ENCODE measurements at regions not wholly inside any gene's neighbourhood (a gene's known extent, or its start where the extent isn't known, plus 50 kb on each side); places are given as distances from the start of the nearest gene placed in this dataset.

GRCh38 chrX:35339796-35340195 lies 397.2 kb downstream of the FAM47B start:
- BruUV-seq (replicated peaks) = no TSS peak
- Histone ChIP-seq H3K79me2 (ENCODE audit: low read depth) (no peaks in the 10 kb centered on the region), H3K9me2 (ENCODE audit: insufficient read depth) (no peaks in the 10 kb centered on the region), H3K36me3 (ENCODE audit: low read depth) (no peaks in the 10 kb centered on the region), H3F3A (ENCODE audit: insufficient read depth, low read depth) (no peaks in the 10 kb centered on the region), H3K27ac (no peak overlapping the region), H3K4me1 (replicated peaks; ENCODE audit: insufficient read depth) (0 out of 2 replicates have a peak, but pooled peaks cover 5% of the 10 kb centered on the region), H3K27me3 (ENCODE audit: insufficient read depth, low read depth) (no peaks in the 10 kb centered on the region), H3K4me2 (no peak overlapping the region), H2AFZ (no peak overlapping the region), H3K9me3 (ENCODE audit: insufficient read depth, low read depth) (no peaks in the 10 kb centered on the region), H3K4me3 (no peak overlapping the region), H4K20me1 (ENCODE audit: insufficient read depth) (no peaks in the 10 kb centered on the region)
- ChIA-PET POLR2A (ENCODE audit: unreplicated experiment) (no interaction called here), CTCF (no interaction called here)
- intact Hi-C loops (cut with micrococcal nuclease; ENCODE audit: unreplicated experiment) = no loop called here
- TF ChIP-seq EZH2 (IDR thresholded peaks at IDR 0.05; ENCODE audit: low read depth) (no peak), CTCF (conservative IDR thresholded peaks at IDR 0.05) (no peak)
- DNase-seq = no peak

GRCh38 chrX:35340465-35340864 lies 397.9 kb downstream of the FAM47B start:
- BruUV-seq (replicated peaks) = no TSS peak
- H3K27me3 ChIP-seq (ENCODE audit: insufficient read depth, low read depth) = no peaks in the 10 kb centered on the region
- ChIA-PET CTCF (no interaction called here), POLR2A (ENCODE audit: unreplicated experiment) (no interaction called here)
- H3K4me1 ChIP-seq (replicated peaks; ENCODE audit: insufficient read depth) = 0 out of 2 replicates have a peak, but pooled peaks cover 5% of the 10 kb centered on the region
- DNase-seq = no peak
- H3K9me2 ChIP-seq (ENCODE audit: insufficient read depth) = no peaks in the 10 kb centered on the region
- H4K20me1 ChIP-seq (ENCODE audit: insufficient read depth) = no peaks in the 10 kb centered on the region
- no peak overlapping the region for H2AFZ ChIP-seq
- no peaks in the 10 kb centered on the region for H3K79me2 ChIP-seq (ENCODE audit: low read depth)
- TF ChIP-seq EZH2 (IDR thresholded peaks at IDR 0.05; ENCODE audit: low read depth) = no peak
- TF ChIP-seq CTCF (conservative IDR thresholded peaks at IDR 0.05) = no peak
- no peak overlapping the region for H3K27ac ChIP-seq
- H3K9me3 ChIP-seq (ENCODE audit: insufficient read depth, low read depth) = no peaks in the 10 kb centered on the region
- intact Hi-C loops (cut with micrococcal nuclease; ENCODE audit: unreplicated experiment) = no loop called here
- H3K36me3 ChIP-seq (ENCODE audit: low read depth) = no peaks in the 10 kb centered on the region
- H3F3A ChIP-seq (ENCODE audit: insufficient read depth, low read depth) = no peaks in the 10 kb centered on the region
- peak overlapping the region; percentile 51 for H3K4me2 ChIP-seq
- H3K4me3 ChIP-seq = peak overlapping the region; percentile 42; the same call in 1 of the 2 replicates

- no peaks in the 10 kb centered on the region for H4K20me1 ChIP-seq (ENCODE audit: insufficient read depth)
- H3K27me3 ChIP-seq (ENCODE audit: insufficient read depth, low read depth) = no peaks in the 10 kb centered on the region
- H3K36me3 ChIP-seq (ENCODE audit: low read depth) = no peaks in the 10 kb centered on the region
- no peaks in the 10 kb centered on the region for H3K9me2 ChIP-seq (ENCODE audit: insufficient read depth)
- no peak for DNase-seq
- ChIA-PET CTCF (no interaction called here), POLR2A (ENCODE audit: unreplicated experiment) (no interaction called here)
- BruUV-seq (replicated peaks) = no TSS peak
- H2AFZ ChIP-seq = no peak overlapping the region
- no peaks in the 10 kb centered on the region for H3K4me1 ChIP-seq (replicated peaks; ENCODE audit: insufficient read depth)
- H3K79me2 ChIP-seq (ENCODE audit: low read depth) = no peaks in the 10 kb centered on the region
- intact Hi-C loops (cut with micrococcal nuclease; ENCODE audit: unreplicated experiment) = no loop called here
- H3K4me2 ChIP-seq = no peak overlapping the region
- H3K27ac ChIP-seq = no peak overlapping the region
- H3F3A ChIP-seq (ENCODE audit: insufficient read depth, low read depth) = no peaks in the 10 kb centered on the region
- H3K9me3 ChIP-seq (ENCODE audit: insufficient read depth, low read depth) = no peaks in the 10 kb centered on the region
- H3K4me3 ChIP-seq = no peak overlapping the region
- TF ChIP-seq EZH2 (IDR thresholded peaks at IDR 0.05; ENCODE audit: low read depth) = no peak
- TF ChIP-seq CTCF (conservative IDR thresholded peaks at IDR 0.05) = no peak
Measured at GRCh38 chrX:35351212-35351611, 408.6 kb downstream of the FAM47B start.
